Right lobe of liver (tissue), 6 donors: ENCODE measurements at regions not wholly inside any gene's neighbourhood (a gene's known extent, or its start where the extent isn't known, plus 50 kb on each side); places are given as distances from the start of the nearest gene placed in this dataset.

Experiments
- ATAC-seq, 4 donors: fragments of 200-7000 bp; cut with Tn5 transposase; one replicate each; pipeline ENCODE4 v1.9.1; 2020; ENCODE audit warnings: mild to moderate bottlenecking in 4 of 4, moderate library complexity in 4 of 4
- DNase-seq, 3 donors: peaks; one replicate each; pipeline ENCODE4 v3.0.0-alpha.2; 2020
- H3K27ac ChIP-seq, 3 donors: fragments of 200-600 bp; one replicate each; pipeline ENCODE4 v1.8.0; 2022
- H3K27me3 ChIP-seq, 2 donors: fragments of 200-600 bp; one replicate each; pipeline ENCODE4 v1.8.0; 2022
- H3K36me3 ChIP-seq, 4 donors: fragments of 200-600 bp; sonication (generic) in 1 of 4; one replicate each; pipeline versions ENCODE4 v1.5.1 to v1.8.0; 2017 to 2022; ENCODE audit warnings: control low read depth in 1 of 4
- H3K4me1 ChIP-seq, 4 donors: fragments of 200-600 bp; sonication (generic) in 1 of 4; one replicate each; pipeline versions ENCODE4 v1.5.1 to v1.8.0; 2017 to 2022; ENCODE audit warnings: control low read depth in 1 of 4
- H3K4me3 ChIP-seq, 3 donors: fragments of 200-600 bp; one replicate each; pipeline ENCODE4 v1.8.0; 2022
- H3K9me3 ChIP-seq, 4 donors: fragments of 200-600 bp; sonication (generic) in 1 of 4; one replicate each; pipeline versions ENCODE4 v1.5.1 to v1.8.0; 2017 to 2022; ENCODE audit warnings: control low read depth in 1 of 4
- CTCF ChIP-seq, 4 donors: fragments of 200-600 bp in 3 of 4; fragments of 450-650 bp in 1 of 4; IDR thresholded peaks; one replicate each; pipeline versions ENCODE4 v1.5.1 to v1.8.0; 2016 to 2022; ENCODE audit warnings: antibody characterized with exemption in 4 of 4, mild to moderate bottlenecking in 2 of 4
- POLR2A ChIP-seq: fragments of 450-650 bp; IDR thresholded peaks from one replicate; pipeline ENCODE4 v1.6.1; 2017; ENCODE audit warnings: antibody characterized with exemption, mild to moderate bottlenecking
- WGBS: methylation state at CpG from one replicate; pipeline ENCODE4 v1.1.6; 2018; ENCODE audit warnings: low coverage, low lambda C conversion rate; ENCODE audit not compliant: insufficient coverage; ENCODE audit errors: missing lambda C conversion rate; 5-methylcytosine and 5-hydroxymethylcytosine counted together
- intact Hi-C, 2 donors: fragments of 100-400 bp; cut with DNase I; formaldehyde crosslinking; loops; one replicate each; pipeline versions ENCODE4 v1.11.2 to v1.14.1; 2022
- donor health status: DM: no; HTN: yes; CAD: no.
- donor health status: DM: no; HTN: no; CAD: no.
- donor health status: DM: no; HTN: no; CAD: no.
- donor health status: DM: no; HTN: yes; CAD: no.
- donor health status: DM: no; HTN: yes; CAD: no.

- H3K4me3 ChIP-seq, result no peak overlapping the region
- no peaks in the 10 kb centered on the region for H3K27me3 ChIP-seq
- H3K4me1 ChIP-seq, result no peaks in the 10 kb centered on the region
- 55% methylated on average over 8 of the region's 18 CpGs for WGBS
- no peaks in the 10 kb centered on the region for H3K36me3 ChIP-seq
- intact Hi-C loops, result no loop called here
- H3K9me3 ChIP-seq, result no peaks in the 10 kb centered on the region
- ATAC-seq, result no peak
- H3K27ac ChIP-seq, result no peak overlapping the region
- no peak for TF ChIP-seq POLR2A
- no peak for TF ChIP-seq CTCF (IDR thresholded peaks at IDR 0.05)
- DNase-seq, result no peak
These were observed 106.9 kb upstream of the HDAC4 start for GRCh38 chr2:239507576-239508258.

DNA sequence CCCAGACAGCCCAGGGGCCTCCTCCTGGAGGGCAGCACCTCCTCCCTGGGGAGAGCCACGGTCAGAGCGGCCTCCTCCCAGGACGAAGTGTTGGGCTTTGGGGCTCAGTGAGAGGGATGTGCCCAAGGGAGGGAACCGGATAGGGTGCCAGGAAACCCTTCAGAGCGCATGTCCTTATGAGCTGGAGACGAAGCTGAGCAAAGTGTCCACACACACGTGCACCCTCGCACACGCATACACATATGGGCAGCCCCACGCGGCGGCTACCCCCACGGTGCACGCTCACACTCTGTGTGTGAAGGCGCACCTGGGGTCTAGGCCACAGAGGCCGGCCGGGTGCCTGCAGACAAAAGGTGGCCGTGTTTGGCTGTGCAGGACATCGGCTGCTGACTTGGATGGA, 106.1 kb upstream of the HDAC4 start:
- no peak for ATAC-seq
- WGBS, result 60% methylated on average over 12 of the region's 19 CpGs
- Histone ChIP-seq H3K27me3 (no peaks in the 10 kb centered on the region), H3K36me3 (no peaks in the 10 kb centered on the region), H3K4me1 (no peaks in the 10 kb centered on the region), H3K9me3 (no peaks in the 10 kb centered on the region), H3K27ac (no peak overlapping the region), H3K4me3 (no peak overlapping the region)
- TF ChIP-seq CTCF (IDR thresholded peaks at IDR 0.05), result no peak
- TF ChIP-seq POLR2A, result no peak
- no peak for DNase-seq
- intact Hi-C loops, result no loop called here

- no peaks in the 10 kb centered on the region for H3K4me1 ChIP-seq
- WGBS, result 66% methylated on average over 18 of the region's 29 CpGs
- no peak overlapping the region for H3K4me3 ChIP-seq
- H3K27ac ChIP-seq, result no peak overlapping the region
- H3K36me3 ChIP-seq, result no peaks in the 10 kb centered on the region
- no peak for DNase-seq
- ATAC-seq, result no peak
- TF ChIP-seq CTCF (IDR thresholded peaks at IDR 0.05) (no peak), POLR2A (no peak)
- intact Hi-C loops, result no loop called here
- H3K9me3 ChIP-seq, result no peaks in the 10 kb centered on the region
- H3K27me3 ChIP-seq, result no peaks in the 10 kb centered on the region
These were observed 105.5 kb upstream of the HDAC4 start for GRCh38 chr2:239506101-239506857.

DNA sequence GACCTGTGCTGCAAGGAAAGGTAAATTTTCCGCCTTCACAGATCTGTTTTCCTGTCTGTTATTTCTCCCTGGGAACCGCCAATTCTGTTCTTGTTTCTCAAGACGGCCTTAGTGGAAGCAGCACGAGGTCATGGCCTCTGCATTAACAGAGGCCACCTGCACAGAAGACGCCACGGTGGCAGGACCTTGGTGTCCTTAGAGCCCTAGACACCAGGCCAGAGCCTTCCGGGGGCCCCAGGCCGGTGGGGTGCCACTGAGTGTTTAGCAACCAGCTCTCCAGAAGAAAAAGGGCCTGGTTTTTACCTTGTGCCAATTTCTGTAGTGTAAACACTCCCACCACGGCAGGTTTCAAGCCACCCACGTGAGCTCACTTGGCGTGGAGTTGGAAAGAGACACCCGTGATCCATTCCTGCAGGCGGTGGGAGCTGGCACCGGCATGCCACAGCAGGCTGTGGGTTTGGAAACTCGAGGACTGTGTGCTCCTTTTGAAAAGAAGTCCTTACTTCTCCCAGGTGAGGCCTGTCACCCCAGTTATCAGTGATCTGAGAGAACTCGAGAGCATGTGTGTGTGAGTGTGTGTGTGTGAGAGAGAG, 103.9 kb upstream of the HDAC4 start:
- intact Hi-C loops, result no loop called here
- Histone ChIP-seq H3K4me3 (no peak overlapping the region), H3K27ac (no peak overlapping the region), H3K9me3 (no peaks in the 10 kb centered on the region), H3K27me3 (no peaks in the 10 kb centered on the region), H3K4me1 (no peaks in the 10 kb centered on the region), H3K36me3 (no peaks in the 10 kb centered on the region)
- 67% methylated on average over 11 of the region's 16 CpGs for WGBS
- no peak for TF ChIP-seq POLR2A
- TF ChIP-seq CTCF (IDR thresholded peaks at IDR 0.05), result no peak
- ATAC-seq (no peak), DNase-seq (peak in 1 of 3 donors; percentile 24)
